CD4-positive, alpha-beta memory T cell (primary cell): ENCODE measurements at regions not wholly inside any gene's neighbourhood (a gene's known extent, or its start where the extent isn't known, plus 50 kb on each side); places are given as distances from the start of the nearest gene placed in this dataset.

Experiments used
- CTCF ChIA-PET: fragments of 350-600 bp; sonication (Branson Sonifier 250); formaldehyde crosslinking; loops from one replicate; lab custom pipeline; 2021; ENCODE audit warnings: inconsistent platforms; ENCODE audit not compliant: partially characterized antibody; lab: Charles Lee
- POLR2A ChIA-PET: fragments of 350-600 bp; sonication (Branson Sonifier 250); formaldehyde crosslinking; loops from one replicate; lab custom pipeline; 2021; ENCODE audit not compliant: partially characterized antibody; lab: Charles Lee
- DNase-seq, 5 donors: peaks; one replicate each; pipeline versions ENCODE4 v3.0.0 to v3.0.0-alpha.2; 2020 to 2022; ENCODE audit warnings: mixed read lengths in 1 of 5
- H3K27ac ChIP-seq: one replicate; pipeline ENCODE4 v1.7.0; 2013; ENCODE audit warnings: low read depth, low read length
- H3K27me3 ChIP-seq: 2 replicates; pipeline ENCODE4 v1.7.0; 2013; ENCODE audit warnings: mild to moderate bottlenecking, low read length, moderate library complexity; ENCODE audit not compliant: insufficient read depth
- H3K36me3 ChIP-seq: 2 replicates; pipeline ENCODE4 v1.7.0; 2013; ENCODE audit warnings: mild to moderate bottlenecking, low read length, moderate library complexity; ENCODE audit not compliant: insufficient read depth
- H3K4me1 ChIP-seq: 2 replicates; pipeline ENCODE4 v1.7.0; 2013; ENCODE audit warnings: mild to moderate bottlenecking, low read length, moderate library complexity; ENCODE audit not compliant: insufficient read depth
- H3K4me3 ChIP-seq, 2 donors: one replicate each; pipeline ENCODE4 v1.7.0; 2013; ENCODE audit warnings: low read length in 2 of 2, mild to moderate bottlenecking in 1 of 2
- H3K9me3 ChIP-seq, 2 donors: one replicate each; pipeline ENCODE4 v1.7.0; 2013; ENCODE audit warnings: low read length in 2 of 2, control low read depth in 1 of 2; ENCODE audit not compliant: control insufficient read depth in 1 of 2
- H3K27ac Mint-ChIP-seq, 7 donors: one replicate each; pipeline ENCODE4 v1.8.0; 2020 to 2021; ENCODE audit warnings: mixed read lengths in 7 of 7, mild to moderate bottlenecking in 6 of 7, inconsistent platforms in 3 of 7, moderate library complexity in 3 of 7
- H3K27me3 Mint-ChIP-seq, 2 donors: one replicate each; pipeline ENCODE4 v1.8.0; 2020 to 2021; ENCODE audit warnings: mixed read lengths in 2 of 2
- H3K36me3 Mint-ChIP-seq, 2 donors: one replicate each; pipeline ENCODE4 v1.8.0; 2020 to 2021; ENCODE audit warnings: mixed read lengths in 2 of 2, inconsistent platforms in 1 of 2, mild to moderate bottlenecking in 1 of 2
- H3K4me1 Mint-ChIP-seq, 4 donors: one replicate each; pipeline ENCODE4 v1.8.0; 2020 to 2021; ENCODE audit warnings: mixed read lengths in 4 of 4, mild to moderate bottlenecking in 1 of 4
- H3K4me3 Mint-ChIP-seq, 8 donors: one replicate each; pipeline ENCODE4 v1.8.0; 2020 to 2021; ENCODE audit warnings: mixed read lengths in 8 of 8, mild to moderate bottlenecking in 7 of 8, moderate library complexity in 6 of 8, inconsistent platforms in 3 of 8
- H3K9me3 Mint-ChIP-seq, 8 donors: one replicate each; pipeline ENCODE4 v1.8.0; 2020 to 2021; ENCODE audit warnings: mixed read lengths in 8 of 8, mild to moderate bottlenecking in 5 of 8, inconsistent platforms in 3 of 8, moderate library complexity in 1 of 8
- intact Hi-C: fragments of 100-400 bp; cut with micrococcal nuclease; formaldehyde crosslinking; loops from one replicate; pipeline ENCODE4 v1.15.1; 2023

GRCh38 chr6:100182313-100182712 lies 188.3 kb upstream of the MCHR2 start:
- Histone ChIP-seq H3K4me3 (no peak overlapping the region), H3K36me3 (no peaks in the 10 kb centered on the region), H3K27ac (no peak overlapping the region), H3K27me3 (no peaks in the 10 kb centered on the region), H3K4me1 (no peaks in the 10 kb centered on the region), H3K9me3 (no peaks in the 10 kb centered on the region)
- H3K36me3 Mint-ChIP-seq = no peaks in the 10 kb centered on the region
- no peaks in the 10 kb centered on the region for H3K4me1 Mint-ChIP-seq
- no peak overlapping the region for H3K27ac Mint-ChIP-seq
- H3K27me3 Mint-ChIP-seq = peaks cover 0 to 3% of the 10 kb centered on the region in 2 donors
- POLR2A ChIA-PET = no interaction called here
- CTCF ChIA-PET = no interaction called here
- intact Hi-C loops = no loop called here
- peaks cover 0 to 2% (median 0%) of the 10 kb centered on the region in 8 donors for H3K9me3 Mint-ChIP-seq
- DNase-seq = no peak
- H3K4me3 Mint-ChIP-seq = no peak overlapping the region

DNA sequence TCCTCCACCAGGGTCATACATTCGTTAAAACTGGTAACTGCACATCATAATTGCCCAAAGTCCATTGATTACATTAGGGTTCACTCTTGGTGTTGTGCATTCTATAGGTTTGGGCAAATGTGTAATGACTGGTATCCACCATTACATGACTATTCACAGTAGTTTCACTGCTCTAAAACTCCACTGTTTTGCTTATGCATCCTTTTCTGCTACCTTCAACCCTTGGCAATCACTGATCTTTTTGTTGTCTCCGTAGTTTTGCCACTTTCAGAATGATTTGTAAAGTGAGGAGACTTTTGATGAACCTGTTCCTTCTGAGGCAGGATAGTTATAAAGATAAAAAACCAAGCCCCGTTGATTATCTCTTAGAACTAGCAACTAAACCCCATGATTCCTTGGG lies 187.3 kb upstream of the MCHR2 start:
- CTCF ChIA-PET = no interaction called here
- Mint-ChIP-seq H3K9me3 (peaks cover 0 to 2% (median 0%) of the 10 kb centered on the region in 8 donors), H3K4me1 (no peaks in the 10 kb centered on the region), H3K4me3 (no peak overlapping the region), H3K27ac (no peak overlapping the region), H3K27me3 (peaks cover 0 to under 1% of the 10 kb centered on the region in 2 donors), H3K36me3 (no peaks in the 10 kb centered on the region)
- no peak for DNase-seq
- H3K4me3 ChIP-seq = no peak overlapping the region
- H3K27ac ChIP-seq = no peak overlapping the region
- no peaks in the 10 kb centered on the region for H3K4me1 ChIP-seq
- intact Hi-C loops = no loop called here
- H3K36me3 ChIP-seq = no peaks in the 10 kb centered on the region
- no peaks in the 10 kb centered on the region for H3K9me3 ChIP-seq
- H3K27me3 ChIP-seq = no peaks in the 10 kb centered on the region
- POLR2A ChIA-PET = no interaction called here

- no peak for DNase-seq
- CTCF ChIA-PET = no interaction called here
- H3K27me3 ChIP-seq = no peaks in the 10 kb centered on the region
These were observed 185.6 kb upstream of the MCHR2 start for GRCh38 chr6:100179576-100179975.

DNA sequence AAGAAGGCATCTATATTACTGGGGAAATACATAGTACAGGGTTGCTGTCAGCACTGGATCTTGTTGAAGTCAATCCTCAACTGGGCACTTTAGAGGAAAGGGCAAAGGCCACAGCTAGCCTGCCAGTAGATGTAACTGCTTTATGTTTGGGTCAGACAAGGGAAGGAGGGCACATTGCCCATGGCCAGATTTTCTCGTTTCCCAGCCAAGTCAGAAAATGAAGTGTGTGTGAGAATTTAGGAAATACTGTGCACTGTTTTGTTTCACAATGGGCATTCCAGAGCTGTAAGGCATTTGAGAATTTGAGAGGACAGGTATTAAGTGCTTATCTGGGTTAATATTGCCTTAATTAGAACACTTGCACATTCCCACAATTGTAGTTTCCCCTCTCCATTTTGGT lies 183.9 kb upstream of the MCHR2 start:
- Histone ChIP-seq H3K36me3 (no peaks in the 10 kb centered on the region), H3K4me1 (no peaks in the 10 kb centered on the region), H3K27ac (no peak overlapping the region), H3K9me3 (no peaks in the 10 kb centered on the region), H3K4me3 (no peak overlapping the region), H3K27me3 (no peaks in the 10 kb centered on the region)
- H3K36me3 Mint-ChIP-seq = no peaks in the 10 kb centered on the region
- DNase-seq = no peak
- peaks cover 0 to 2% (median 0%) of the 10 kb centered on the region in 8 donors for H3K9me3 Mint-ChIP-seq
- no peaks in the 10 kb centered on the region for H3K4me1 Mint-ChIP-seq
- ChIA-PET CTCF (no interaction called here), POLR2A (no interaction called here)
- no peak overlapping the region for H3K27ac Mint-ChIP-seq
- H3K4me3 Mint-ChIP-seq = no peak overlapping the region
- intact Hi-C loops = no loop called here
- peaks cover 0 to 2% of the 10 kb centered on the region in 2 donors for H3K27me3 Mint-ChIP-seq

More at GRCh38 chr6:100179576-100179975, 185.6 kb upstream of the MCHR2 start:
- Mint-ChIP-seq H3K36me3 (no peaks in the 10 kb centered on the region), H3K9me3 (peaks cover 0 to 2% (median 0%) of the 10 kb centered on the region in 8 donors), H3K4me1 (no peaks in the 10 kb centered on the region), H3K27me3 (no peaks in the 10 kb centered on the region), H3K27ac (no peak overlapping the region), H3K4me3 (no peak overlapping the region)
- intact Hi-C loops = no loop called here
- Histone ChIP-seq H3K9me3 (no peaks in the 10 kb centered on the region), H3K4me1 (no peaks in the 10 kb centered on the region), H3K27ac (no peak overlapping the region), H3K36me3 (no peaks in the 10 kb centered on the region), H3K4me3 (no peak overlapping the region)
- POLR2A ChIA-PET = no interaction called here

- Histone ChIP-seq H3K4me1 (no peaks in the 10 kb centered on the region), H3K4me3 (no peak overlapping the region), H3K9me3 (no peaks in the 10 kb centered on the region), H3K36me3 (no peaks in the 10 kb centered on the region), H3K27me3 (no peaks in the 10 kb centered on the region), H3K27ac (no peak overlapping the region)
- no peak overlapping the region for H3K4me3 Mint-ChIP-seq
- H3K27ac Mint-ChIP-seq = no peak overlapping the region
- H3K9me3 Mint-ChIP-seq = peaks cover 0 to 2% (median 0%) of the 10 kb centered on the region in 8 donors
- H3K4me1 Mint-ChIP-seq = no peaks in the 10 kb centered on the region
- H3K27me3 Mint-ChIP-seq = peaks cover 2 to 3% of the 10 kb centered on the region in 2 donors
- no peaks in the 10 kb centered on the region for H3K36me3 Mint-ChIP-seq
- POLR2A ChIA-PET = no interaction called here
- DNase-seq = no peak
- CTCF ChIA-PET = no interaction called here
- intact Hi-C loops = no loop called here
These were observed 183.1 kb upstream of the MCHR2 start for GRCh38 chr6:100176951-100177710.

DNA sequence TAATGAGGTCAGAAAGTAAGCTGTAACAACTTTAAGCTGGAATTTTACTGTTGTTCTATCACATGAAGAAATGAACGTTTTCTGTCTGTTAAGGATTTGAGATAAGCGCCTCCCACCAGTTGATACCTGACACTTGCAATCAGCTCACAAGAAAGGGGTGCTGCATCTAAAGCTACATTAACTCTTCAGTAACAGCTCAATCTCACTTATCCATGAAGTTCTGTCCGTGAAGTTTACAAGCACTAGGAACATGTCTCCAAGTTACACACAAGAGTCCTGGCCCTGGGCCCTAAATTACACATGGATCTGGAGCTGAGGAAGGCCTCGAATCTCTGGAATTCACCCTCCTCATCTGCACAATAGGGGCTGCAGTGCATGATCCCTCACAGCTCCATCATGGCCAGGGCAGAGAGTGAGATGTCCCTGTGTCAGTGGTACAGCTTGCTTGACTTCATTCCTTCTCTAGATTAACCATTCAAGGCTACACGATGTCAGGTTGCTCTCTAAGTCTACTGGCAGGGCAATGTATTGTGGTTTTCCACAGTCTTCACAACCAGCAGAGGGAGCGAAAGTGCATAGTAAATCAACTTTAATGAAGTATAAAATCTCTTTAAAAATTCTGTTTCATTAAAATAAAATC lies 182.4 kb upstream of the MCHR2 start:
- Histone ChIP-seq H3K36me3 (no peaks in the 10 kb centered on the region), H3K4me1 (no peaks in the 10 kb centered on the region), H3K27me3 (no peaks in the 10 kb centered on the region), H3K9me3 (no peaks in the 10 kb centered on the region), H3K4me3 (no peak overlapping the region), H3K27ac (no peak overlapping the region)
- intact Hi-C loops = no loop called here
- Mint-ChIP-seq H3K4me3 (no peak overlapping the region), H3K9me3 (peaks cover 0 to 2% (median 0%) of the 10 kb centered on the region in 8 donors), H3K4me1 (no peaks in the 10 kb centered on the region), H3K36me3 (no peaks in the 10 kb centered on the region), H3K27me3 (peaks cover 2 to 3% of the 10 kb centered on the region in 2 donors), H3K27ac (no peak overlapping the region)
- CTCF ChIA-PET = no interaction called here
- POLR2A ChIA-PET = no interaction called here
- no peak for DNase-seq

GRCh38 chr6:100175814-100176310 lies 181.8 kb upstream of the MCHR2 start:
- Histone ChIP-seq H3K36me3 (no peaks in the 10 kb centered on the region), H3K4me1 (no peaks in the 10 kb centered on the region), H3K9me3 (no peaks in the 10 kb centered on the region), H3K27ac (no peak overlapping the region), H3K4me3 (no peak overlapping the region), H3K27me3 (no peaks in the 10 kb centered on the region)
- Mint-ChIP-seq H3K27me3 (peaks cover 2 to 3% of the 10 kb centered on the region in 2 donors), H3K36me3 (no peaks in the 10 kb centered on the region), H3K4me3 (no peak overlapping the region), H3K27ac (no peak overlapping the region), H3K4me1 (no peaks in the 10 kb centered on the region), H3K9me3 (peaks cover 0 to 2% (median 0%) of the 10 kb centered on the region in 8 donors)
- DNase-seq = no peak
- intact Hi-C loops = no loop called here
- ChIA-PET POLR2A (no interaction called here), CTCF (no interaction called here)
